GM23338 (cell line): ENCODE measurements at regions not wholly inside any gene's neighbourhood (a gene's known extent, or its start where the extent isn't known, plus 50 kb on each side); places are given as distances from the start of the nearest gene placed in this dataset.

Source experiments
- EZH2 ChIP-seq: fragments of 200-600 bp; sonication (generic); IDR thresholded peaks from one replicate; pipeline ENCODE4 v1.8.0; 2017; ENCODE audit warnings: antibody characterized with exemption, mild to moderate bottlenecking, low read depth; ENCODE audit not compliant: unreplicated experiment
- POLR2AphosphoS5 ChIP-seq: IDR thresholded peaks from 2 replicates; pipeline ENCODE4 v1.6.1; 2016; ENCODE audit warnings: antibody characterized with exemption, low read depth
- STAT1 ChIP-seq: IDR thresholded peaks from one replicate; pipeline ENCODE4 v1.6.1; 2016; ENCODE audit warnings: antibody characterized with exemption; ENCODE audit not compliant: unreplicated experiment
- ZNF331 ChIP-seq: fragments of 250-450 bp; sonication (Bioruptor Pico); IDR thresholded peaks from 2 replicates; pipeline ENCODE4 v1.5.0; 2020; ENCODE audit warnings: low read depth, mild to moderate bottlenecking, moderate library complexity
- TF ChIP-seq, protein P1 (sequence below), 2 experiments: fragments of 200-600 bp in 1 of 2; sonication (generic) in 1 of 2; conservative IDR thresholded peaks; 2 replicates each; pipeline versions ENCODE4 v1.5.1 to v1.6.1; 2016 to 2017; ENCODE audit warnings: antibody characterized with exemption in 2 of 2, low read depth in 2 of 2, mild to moderate bottlenecking in 2 of 2, moderate library complexity in 1 of 2
- TF ChIP-seq, protein P2 (sequence below): IDR thresholded peaks from 2 replicates; pipeline ENCODE4 v1.6.1; 2016; ENCODE audit warnings: antibody characterized with exemption
- TF ChIP-seq, protein P3 (sequence below): IDR thresholded peaks from one replicate; pipeline ENCODE4 v1.6.1; 2018; ENCODE audit warnings: antibody characterized with exemption; ENCODE audit not compliant: unreplicated experiment

- TF ChIP-seq, protein P1, sequence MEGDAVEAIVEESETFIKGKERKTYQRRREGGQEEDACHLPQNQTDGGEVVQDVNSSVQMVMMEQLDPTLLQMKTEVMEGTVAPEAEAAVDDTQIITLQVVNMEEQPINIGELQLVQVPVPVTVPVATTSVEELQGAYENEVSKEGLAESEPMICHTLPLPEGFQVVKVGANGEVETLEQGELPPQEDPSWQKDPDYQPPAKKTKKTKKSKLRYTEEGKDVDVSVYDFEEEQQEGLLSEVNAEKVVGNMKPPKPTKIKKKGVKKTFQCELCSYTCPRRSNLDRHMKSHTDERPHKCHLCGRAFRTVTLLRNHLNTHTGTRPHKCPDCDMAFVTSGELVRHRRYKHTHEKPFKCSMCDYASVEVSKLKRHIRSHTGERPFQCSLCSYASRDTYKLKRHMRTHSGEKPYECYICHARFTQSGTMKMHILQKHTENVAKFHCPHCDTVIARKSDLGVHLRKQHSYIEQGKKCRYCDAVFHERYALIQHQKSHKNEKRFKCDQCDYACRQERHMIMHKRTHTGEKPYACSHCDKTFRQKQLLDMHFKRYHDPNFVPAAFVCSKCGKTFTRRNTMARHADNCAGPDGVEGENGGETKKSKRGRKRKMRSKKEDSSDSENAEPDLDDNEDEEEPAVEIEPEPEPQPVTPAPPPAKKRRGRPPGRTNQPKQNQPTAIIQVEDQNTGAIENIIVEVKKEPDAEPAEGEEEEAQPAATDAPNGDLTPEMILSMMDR (conservative IDR thresholded peaks at IDR 0.05; ENCODE audit: low read depth in 2 of 2), result no peak
- TF ChIP-seq STAT1 (no peak), ZNF331 (CRISPR knock-in tag) (no peak), POLR2AphosphoS5 (no peak), EZH2 (no peak)
- TF ChIP-seq, protein P2, sequence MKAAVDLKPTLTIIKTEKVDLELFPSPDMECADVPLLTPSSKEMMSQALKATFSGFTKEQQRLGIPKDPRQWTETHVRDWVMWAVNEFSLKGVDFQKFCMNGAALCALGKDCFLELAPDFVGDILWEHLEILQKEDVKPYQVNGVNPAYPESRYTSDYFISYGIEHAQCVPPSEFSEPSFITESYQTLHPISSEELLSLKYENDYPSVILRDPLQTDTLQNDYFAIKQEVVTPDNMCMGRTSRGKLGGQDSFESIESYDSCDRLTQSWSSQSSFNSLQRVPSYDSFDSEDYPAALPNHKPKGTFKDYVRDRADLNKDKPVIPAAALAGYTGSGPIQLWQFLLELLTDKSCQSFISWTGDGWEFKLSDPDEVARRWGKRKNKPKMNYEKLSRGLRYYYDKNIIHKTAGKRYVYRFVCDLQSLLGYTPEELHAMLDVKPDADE, result no peak
- TF ChIP-seq, protein P3, sequence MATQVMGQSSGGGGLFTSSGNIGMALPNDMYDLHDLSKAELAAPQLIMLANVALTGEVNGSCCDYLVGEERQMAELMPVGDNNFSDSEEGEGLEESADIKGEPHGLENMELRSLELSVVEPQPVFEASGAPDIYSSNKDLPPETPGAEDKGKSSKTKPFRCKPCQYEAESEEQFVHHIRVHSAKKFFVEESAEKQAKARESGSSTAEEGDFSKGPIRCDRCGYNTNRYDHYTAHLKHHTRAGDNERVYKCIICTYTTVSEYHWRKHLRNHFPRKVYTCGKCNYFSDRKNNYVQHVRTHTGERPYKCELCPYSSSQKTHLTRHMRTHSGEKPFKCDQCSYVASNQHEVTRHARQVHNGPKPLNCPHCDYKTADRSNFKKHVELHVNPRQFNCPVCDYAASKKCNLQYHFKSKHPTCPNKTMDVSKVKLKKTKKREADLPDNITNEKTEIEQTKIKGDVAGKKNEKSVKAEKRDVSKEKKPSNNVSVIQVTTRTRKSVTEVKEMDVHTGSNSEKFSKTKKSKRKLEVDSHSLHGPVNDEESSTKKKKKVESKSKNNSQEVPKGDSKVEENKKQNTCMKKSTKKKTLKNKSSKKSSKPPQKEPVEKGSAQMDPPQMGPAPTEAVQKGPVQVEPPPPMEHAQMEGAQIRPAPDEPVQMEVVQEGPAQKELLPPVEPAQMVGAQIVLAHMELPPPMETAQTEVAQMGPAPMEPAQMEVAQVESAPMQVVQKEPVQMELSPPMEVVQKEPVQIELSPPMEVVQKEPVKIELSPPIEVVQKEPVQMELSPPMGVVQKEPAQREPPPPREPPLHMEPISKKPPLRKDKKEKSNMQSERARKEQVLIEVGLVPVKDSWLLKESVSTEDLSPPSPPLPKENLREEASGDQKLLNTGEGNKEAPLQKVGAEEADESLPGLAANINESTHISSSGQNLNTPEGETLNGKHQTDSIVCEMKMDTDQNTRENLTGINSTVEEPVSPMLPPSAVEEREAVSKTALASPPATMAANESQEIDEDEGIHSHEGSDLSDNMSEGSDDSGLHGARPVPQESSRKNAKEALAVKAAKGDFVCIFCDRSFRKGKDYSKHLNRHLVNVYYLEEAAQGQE, result no peak
Measured at GRCh38 chr4:11326021-11326420, 102.7 kb downstream of the HS3ST1 start.
